Neuronal stem cell (in vitro differentiated cells): ENCODE measurements at regions not wholly inside any gene's neighbourhood (a gene's known extent, or its start where the extent isn't known, plus 50 kb on each side); places are given as distances from the start of the nearest gene placed in this dataset.
A peak's percentile ranks its signal among the peaks of the same experiment; 100 is the strongest.

Experiments
- DNase-seq: peaks from one replicate; pipeline ENCODE4 v3.0.0-alpha.2; 2013; ENCODE audit warnings: low spot score
- H2AFZ ChIP-seq: one replicate; pipeline ENCODE4 v1.6.1; 2013; ENCODE audit warnings: mild to moderate bottlenecking, low read length, inconsistent platforms
- H2AK5ac ChIP-seq: 2 replicates; pipeline ENCODE4 v1.6.1; 2013; ENCODE audit warnings: low read depth, mild to moderate bottlenecking, inconsistent platforms, low read length, moderate library complexity, mixed read lengths
- H2BK120ac ChIP-seq: 2 replicates; pipeline ENCODE4 v1.6.1; 2013; ENCODE audit warnings: low read depth, mild to moderate bottlenecking, inconsistent platforms, low read length, moderate library complexity, mixed read lengths
- H2BK12ac ChIP-seq: one replicate; pipeline ENCODE4 v1.6.1; 2013; ENCODE audit warnings: low read length, inconsistent platforms
- H2BK15ac ChIP-seq: 2 replicates; pipeline ENCODE4 v1.6.1; 2013; ENCODE audit warnings: mild to moderate bottlenecking, low read length, inconsistent platforms, mixed read lengths
- H2BK5ac ChIP-seq: one replicate; pipeline ENCODE4 v1.6.1; 2013; ENCODE audit warnings: inconsistent platforms, mild to moderate bottlenecking, low read length, moderate library complexity
- H3K14ac ChIP-seq: one replicate; pipeline ENCODE4 v1.6.1; 2013; ENCODE audit warnings: low read length, inconsistent platforms
- H3K18ac ChIP-seq: 2 replicates; pipeline ENCODE4 v1.6.1; 2013; ENCODE audit warnings: low read length, inconsistent platforms
- H3K23ac ChIP-seq: 2 replicates; pipeline ENCODE4 v1.6.1; 2013; ENCODE audit warnings: low read depth, mild to moderate bottlenecking, mixed read lengths, low read length, inconsistent platforms; ENCODE audit not compliant: poor library complexity
- H3K27ac ChIP-seq: replicated peaks from 3 replicates; pipeline ENCODE4 v1.5.1; 2013; ENCODE audit warnings: low read length, inconsistent platforms
- H3K27me3 ChIP-seq, 3 experiments: 2 replicates each; pipeline ENCODE4 v1.6.1; 2013; ENCODE audit warnings: low read length in 3 of 3, mild to moderate bottlenecking in 2 of 3, inconsistent platforms in 1 of 3, low read depth in 1 of 3, mixed read lengths in 1 of 3, moderate library complexity in 1 of 3; ENCODE audit not compliant: control insufficient read depth in 3 of 3, insufficient read depth in 3 of 3
- H3K36me3 ChIP-seq, 2 donors: replicated peaks in 1 of 2; 2 replicates each; pipeline ENCODE4 v1.6.1; 2013; ENCODE audit warnings: low read length in 2 of 2; ENCODE audit not compliant: control insufficient read depth in 2 of 2, insufficient read depth in 2 of 2
- H3K4ac ChIP-seq: 2 replicates; pipeline ENCODE4 v1.6.1; 2013; ENCODE audit warnings: inconsistent platforms, mild to moderate bottlenecking, low read length, moderate library complexity
- H3K4me1 ChIP-seq, 2 donors: 1 replicate in 1 of 2; 2 replicates in 1 of 2; pipeline ENCODE4 v1.6.1; 2013; ENCODE audit warnings: low read length in 2 of 2, low read depth in 1 of 2; ENCODE audit not compliant: control insufficient read depth in 2 of 2, insufficient read depth in 1 of 2
- H3K4me2 ChIP-seq: one replicate; pipeline ENCODE4 v1.6.1; 2013; ENCODE audit warnings: mild to moderate bottlenecking, low read length, inconsistent platforms; ENCODE audit not compliant: insufficient read depth, poor library complexity, severe bottlenecking
- H3K4me3 ChIP-seq, 2 donors: 2 replicates each; pipeline ENCODE4 v1.5.1; 2013; ENCODE audit warnings: low read length in 2 of 2, mild to moderate bottlenecking in 2 of 2, inconsistent platforms in 1 of 2, moderate library complexity in 1 of 2
- H3K79me1 ChIP-seq: one replicate; pipeline ENCODE4 v1.6.1; 2013; ENCODE audit warnings: low read depth, mild to moderate bottlenecking, inconsistent platforms, low read length, moderate library complexity
- H3K9ac ChIP-seq: one replicate; pipeline ENCODE4 v1.6.1; 2013; ENCODE audit warnings: mild to moderate bottlenecking, low read depth, low read length, inconsistent platforms; ENCODE audit not compliant: poor library complexity
- H3K9me3 ChIP-seq, 2 donors: replicated peaks in 1 of 2; 2 replicates each; pipeline versions ENCODE3 to v1.6.1; 2013; ENCODE audit warnings: low read length in 2 of 2, mild to moderate bottlenecking in 2 of 2, inconsistent platforms in 1 of 2, low read depth in 1 of 2, mixed read lengths in 1 of 2, moderate library complexity in 1 of 2; ENCODE audit not compliant: control insufficient read depth in 2 of 2, insufficient read depth in 1 of 2
- H4K8ac ChIP-seq: one replicate; pipeline ENCODE4 v1.6.1; 2013; ENCODE audit warnings: low read depth, mild to moderate bottlenecking, inconsistent platforms, low read length, moderate library complexity
- H4K91ac ChIP-seq: one replicate; pipeline ENCODE4 v1.6.1; 2013; ENCODE audit warnings: low read length, low read depth, mild to moderate bottlenecking, inconsistent platforms; ENCODE audit not compliant: poor library complexity
- WGBS, 2 donors: extraction: QIAGEN DNeasy Blood & Tissue Kit; methylation state at CpG; one replicate each; pipeline ENCODE4 v1.1.7; 2013; ENCODE audit warnings: missing lambda C conversion rate in 2 of 2, mixed read lengths in 1 of 2; ENCODE audit not compliant: insufficient read length in 2 of 2, insufficient replicate concordance in 1 of 2; ENCODE audit errors: extremely low coverage in 2 of 2; 5-methylcytosine and 5-hydroxymethylcytosine counted together

- no peak overlapping the region for H3K18ac ChIP-seq
- no peak overlapping the region for H2BK5ac ChIP-seq
- no peak overlapping the region for H3K23ac ChIP-seq
- H3K79me1 ChIP-seq, result no peaks in the 10 kb centered on the region
- no peak overlapping the region for H2BK120ac ChIP-seq
- no peak for DNase-seq
- WGBS, 2 donors, result no CpG with 5 or more reads among the region's 11 CpGs
- no peaks in the 10 kb centered on the region for H3K36me3 ChIP-seq
- no peak overlapping the region for H2BK12ac ChIP-seq
- H3K4ac ChIP-seq, result no peak overlapping the region
- H3K4me3 ChIP-seq, result no peak overlapping the region
- no peak overlapping the region for H3K14ac ChIP-seq
- H3K4me2 ChIP-seq, result no peak overlapping the region
- no peak overlapping the region for H2AK5ac ChIP-seq
- H3K9ac ChIP-seq, result no peak overlapping the region
- H3K27me3 ChIP-seq, result peaks cover 0 to 6% (median 0%) of the 10 kb centered on the region in 3 experiments
- no peaks in the 10 kb centered on the region for H3K9me3 ChIP-seq
- no peak overlapping the region for H4K8ac ChIP-seq
- no peak overlapping the region for H4K91ac ChIP-seq
- H3K4me1 ChIP-seq, result peaks cover 0 to 4% of the 10 kb centered on the region in 2 donors
- no peak overlapping the region for H3K27ac ChIP-seq
- H2BK15ac ChIP-seq, result no peak overlapping the region
- no peak overlapping the region for H2AFZ ChIP-seq
Observed at GRCh38 chr12:107231303-107231702, 138.0 kb upstream of the CRY1 start.

- H4K8ac ChIP-seq, result no peak overlapping the region
- H3K4me2 ChIP-seq, result no peak overlapping the region
- no peak overlapping the region for H2AK5ac ChIP-seq
- H4K91ac ChIP-seq, result no peak overlapping the region
- no peak overlapping the region for H3K4me3 ChIP-seq
- H3K23ac ChIP-seq, result no peak overlapping the region
- H2BK120ac ChIP-seq, result no peak overlapping the region
- H3K18ac ChIP-seq, result no peak overlapping the region
- H3K79me1 ChIP-seq, result no peaks in the 10 kb centered on the region
- no peak for DNase-seq
- no peak overlapping the region for H3K4ac ChIP-seq
- WGBS, 2 donors, result no CpG with 5 or more reads among the region's 3 CpGs
- H3K9me3 ChIP-seq, result no peaks in the 10 kb centered on the region
- peaks cover 0 to 13% (median 0%) of the 10 kb centered on the region in 3 experiments for H3K27me3 ChIP-seq
- H3K36me3 ChIP-seq, result no peaks in the 10 kb centered on the region
- no peak overlapping the region for H3K14ac ChIP-seq
- no peak overlapping the region for H3K9ac ChIP-seq
- H2AFZ ChIP-seq, result peak overlapping the region; percentile 36
- no peak overlapping the region for H2BK12ac ChIP-seq
- H2BK15ac ChIP-seq, result no peak overlapping the region
- H2BK5ac ChIP-seq, result no peak overlapping the region
- H3K27ac ChIP-seq, result no peak overlapping the region
- H3K4me1 ChIP-seq, result no peaks in the 10 kb centered on the region
Observed at GRCh38 chr12:107233551-107233950, 140.2 kb upstream of the CRY1 start.

- H2AFZ ChIP-seq, result no peak overlapping the region
- no peak overlapping the region for H3K4me2 ChIP-seq
- no peak overlapping the region for H2BK5ac ChIP-seq
- H3K23ac ChIP-seq, result no peak overlapping the region
- H3K14ac ChIP-seq, result no peak overlapping the region
- no peak overlapping the region for H2BK12ac ChIP-seq
- no peaks in the 10 kb centered on the region for H3K79me1 ChIP-seq
- H3K9me3 ChIP-seq, result no peaks in the 10 kb centered on the region
- H3K18ac ChIP-seq, result no peak overlapping the region
- no peak overlapping the region for H3K4ac ChIP-seq
- H2BK120ac ChIP-seq, result no peak overlapping the region
- H3K4me3 ChIP-seq, result no peak overlapping the region
- H3K9ac ChIP-seq, result no peak overlapping the region
- WGBS, 2 donors, result no CpG with 5 or more reads among the region's 2 CpGs
- no peak overlapping the region for H3K27ac ChIP-seq
- no peak overlapping the region for H2BK15ac ChIP-seq
- H2AK5ac ChIP-seq, result no peak overlapping the region
- no peaks in the 10 kb centered on the region for H3K36me3 ChIP-seq
- H4K8ac ChIP-seq, result no peak overlapping the region
- DNase-seq, result no peak
- H3K4me1 ChIP-seq, result no peaks in the 10 kb centered on the region
- H3K27me3 ChIP-seq, result peaks cover 0 to 8% (median 0%) of the 10 kb centered on the region in 3 experiments
- no peak overlapping the region for H4K91ac ChIP-seq
Observed at GRCh38 chr12:107235600-107235999, 142.3 kb upstream of the CRY1 start.

- WGBS, 2 donors, result no CpG with 5 or more reads among the region's 6 CpGs
- Histone ChIP-seq H3K9me3 (no peaks in the 10 kb centered on the region), H3K14ac (no peak overlapping the region), H3K4ac (no peak overlapping the region), H2BK15ac (no peak overlapping the region), H3K23ac (no peak overlapping the region), H2BK120ac (no peak overlapping the region), H4K8ac (no peak overlapping the region), H3K18ac (no peak overlapping the region), H3K4me3 (no peak overlapping the region), H2BK12ac (no peak overlapping the region), H2AK5ac (no peak overlapping the region), H2BK5ac (no peak overlapping the region), H2AFZ (no peak overlapping the region), H3K27me3 (peaks cover 0 to 8% (median 0%) of the 10 kb centered on the region in 3 experiments), H3K4me1 (no peaks in the 10 kb centered on the region), H4K91ac (no peak overlapping the region), H3K4me2 (no peak overlapping the region), H3K9ac (no peak overlapping the region), H3K36me3 (no peaks in the 10 kb centered on the region), H3K27ac (no peak overlapping the region), H3K79me1 (no peaks in the 10 kb centered on the region)
- no peak for DNase-seq
Observed at GRCh38 chr12:107236824-107237511, 143.6 kb upstream of the CRY1 start.
